ENCODE measurements at regions not wholly inside any gene's neighbourhood (a gene's known extent, or its start where the extent isn't known, plus 50 kb on each side); places are given as distances from the start of the nearest gene placed in this dataset.
"Not testable (repeated sequence)": the region's sequence is repeated elsewhere in the genome, so short reads cannot be mapped to it uniquely, and the experiment has no call there.

DNA sequence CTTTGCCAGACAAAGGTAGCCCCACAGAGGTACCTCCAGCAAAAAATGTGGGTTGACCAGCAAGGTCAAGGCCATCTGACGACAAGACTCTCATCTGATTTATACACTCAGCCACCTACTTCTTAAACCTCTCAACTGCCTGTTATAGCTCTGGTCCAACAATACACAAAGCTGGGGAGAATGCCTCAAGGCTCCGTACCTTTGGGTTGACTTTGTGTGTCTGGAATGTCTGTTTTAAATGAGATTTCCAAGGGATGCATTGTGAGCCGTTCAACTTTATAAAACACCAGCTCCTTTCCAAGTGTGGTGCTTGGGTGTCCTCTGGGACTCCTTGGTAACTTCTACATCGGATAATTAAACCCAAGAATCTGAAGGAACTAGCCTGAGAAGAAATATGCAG is 167.0 kb upstream of the RPL34 start:
- Mint-ChIP-seq H3K4me3 (no peak overlapping the region), H3K27ac (no peak overlapping the region), H3K9me3 (ENCODE audit: insufficient read depth) (no peaks in the 10 kb centered on the region), H3K4me1 (ENCODE audit: low read depth) (peaks cover 7% of the 10 kb centered on the region), H3K36me3 (ENCODE audit: low read depth) (no peaks in the 10 kb centered on the region), H3K27me3 (ENCODE audit: low read depth) (peaks cover 17% of the 10 kb centered on the region)
- no peak for DNase-seq
- ATAC-seq: no peak
- ChIA-PET CTCF (no interaction called here), POLR2A (no interaction called here)

DNA sequence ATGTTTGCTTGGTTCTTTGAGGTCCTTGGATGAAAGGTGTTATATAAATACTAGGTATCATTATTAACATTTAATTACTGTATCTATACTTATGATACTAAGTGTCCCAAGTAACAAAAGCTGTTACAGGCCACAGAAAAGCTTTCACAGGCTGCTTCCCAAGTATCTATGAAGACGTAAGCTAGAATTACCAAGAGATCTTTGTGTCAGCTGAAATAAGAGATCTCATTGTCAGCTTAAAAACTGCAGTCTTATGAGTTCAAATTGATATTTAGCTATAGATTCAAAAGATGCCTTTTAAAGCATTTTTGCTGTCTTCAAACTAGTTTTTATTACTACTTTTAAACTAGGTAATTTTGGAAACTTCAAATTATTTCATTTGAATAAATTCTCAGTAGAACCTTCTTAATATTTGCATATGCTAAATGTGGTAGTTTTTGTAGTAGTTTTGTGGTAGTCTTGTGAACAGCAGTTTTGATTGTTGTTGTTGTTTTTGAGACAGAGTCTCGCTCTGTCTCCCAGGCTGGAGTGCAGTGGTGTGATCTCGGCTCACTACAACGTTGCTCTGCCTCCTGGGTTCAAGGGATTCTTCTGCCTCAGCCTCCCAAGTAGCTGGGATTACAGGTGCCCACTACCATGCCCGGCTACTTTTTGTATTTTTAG is 170.0 kb upstream of the RPL34 start:
- ChIA-PET CTCF (interaction anchor here (0.9 to 1.0 kb wide), 2 partner anchors 10 to 83 kb away, joined by 3 read pairs; no protein-coding TSS in a partner anchor), POLR2A (no interaction called here)
- Mint-ChIP-seq H3K27me3 (ENCODE audit: low read depth) (peaks cover 15% of the 10 kb centered on the region), H3K9me3 (ENCODE audit: insufficient read depth) (no peaks in the 10 kb centered on the region), H3K4me3 (no peak overlapping the region), H3K27ac (no peak overlapping the region), H3K4me1 (ENCODE audit: low read depth) (peaks cover 7% of the 10 kb centered on the region), H3K36me3 (ENCODE audit: low read depth) (no peaks in the 10 kb centered on the region)
- no peak for ATAC-seq
- DNase-seq: no peak

- Mint-ChIP-seq H3K27ac (no peak overlapping the region), H3K9me3 (ENCODE audit: insufficient read depth) (no peaks in the 10 kb centered on the region), H3K4me3 (no peak overlapping the region), H3K27me3 (ENCODE audit: low read depth) (peaks cover 7% of the 10 kb centered on the region), H3K4me1 (ENCODE audit: low read depth) (peaks cover 7% of the 10 kb centered on the region), H3K36me3 (ENCODE audit: low read depth) (no peaks in the 10 kb centered on the region)
- CTCF ChIA-PET: interaction anchor here (1.6 kb wide), 1 partner anchor 124 kb away, joined by 3 read pairs; no protein-coding TSS in a partner anchor
- POLR2A ChIA-PET: interaction anchor here (1.6 kb wide), 1 partner anchor 18 kb away, joined by 6 read pairs; no protein-coding TSS in a partner anchor
- DNase-seq (no peak), ATAC-seq (no peak)
These were observed 171.2 kb upstream of the RPL34 start for GRCh38 chr4:108449129-108449528.

DNA sequence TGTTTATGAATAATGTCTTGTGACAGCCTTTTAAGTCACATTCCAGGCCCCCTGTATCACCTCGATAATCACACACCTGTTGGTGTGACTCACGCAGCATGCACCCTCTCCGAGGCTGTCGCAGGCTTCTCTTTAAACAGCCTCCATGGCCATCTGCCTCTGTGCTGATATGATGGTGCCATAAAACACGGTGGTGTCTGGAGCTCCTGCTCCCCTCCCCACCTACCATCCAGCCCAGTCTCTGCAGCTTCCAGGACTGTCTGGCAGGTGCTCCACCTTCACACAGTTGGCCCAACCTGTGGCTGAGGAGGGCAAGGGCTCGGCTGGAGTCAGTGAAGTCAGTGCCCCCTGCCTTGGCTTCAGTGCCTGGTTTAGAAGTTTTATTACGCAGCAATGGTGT is 173.8 kb upstream of the RPL34 start:
- H3K27me3 Mint-ChIP-seq (ENCODE audit: low read depth): no peaks in the 10 kb centered on the region
- ChIA-PET CTCF (interaction anchor here (0.8 kb wide), 1 partner anchor 53 kb away, joined by 3 read pairs; no protein-coding TSS in a partner anchor), POLR2A (no interaction called here)
- no peaks in the 10 kb centered on the region for H3K9me3 Mint-ChIP-seq (ENCODE audit: insufficient read depth)
- H3K36me3 Mint-ChIP-seq (ENCODE audit: low read depth): peaks cover 9% of the 10 kb centered on the region
- ATAC-seq (no peak), DNase-seq (no peak)
- H3K27ac Mint-ChIP-seq: no peak overlapping the region
- H3K4me1 Mint-ChIP-seq (ENCODE audit: low read depth): peaks cover 12% of the 10 kb centered on the region
- no peak overlapping the region for H3K4me3 Mint-ChIP-seq

DNA sequence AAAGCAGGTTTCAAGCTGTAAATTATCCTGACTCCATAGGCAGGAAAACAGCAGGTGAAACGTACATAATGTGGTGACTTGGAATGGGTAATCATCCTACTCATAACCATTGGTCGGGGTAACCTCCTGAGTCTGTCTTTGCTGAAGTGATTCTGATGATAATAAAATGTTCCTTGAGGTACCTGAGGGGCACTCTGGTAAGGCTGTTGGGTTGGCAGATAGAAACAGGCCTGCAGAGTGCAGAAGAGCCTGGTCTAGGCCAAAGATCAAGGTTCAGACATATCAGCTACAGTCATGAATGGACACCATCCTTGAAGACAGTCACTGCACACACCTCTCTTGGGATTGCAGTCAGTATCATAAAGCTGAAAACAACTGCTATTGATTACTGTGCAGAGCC is 174.7 kb upstream of the RPL34 start:
- no peak for ATAC-seq
- no peaks in the 10 kb centered on the region for H3K27me3 Mint-ChIP-seq (ENCODE audit: low read depth)
- ChIA-PET POLR2A (no interaction called here), CTCF (interaction anchor here (0.8 to 1.1 kb wide), 2 partner anchors 13 to 52 kb away, joined by 3 read pairs; no protein-coding TSS in a partner anchor)
- no peaks in the 10 kb centered on the region for H3K9me3 Mint-ChIP-seq (ENCODE audit: insufficient read depth)
- peaks cover 10% of the 10 kb centered on the region for H3K36me3 Mint-ChIP-seq (ENCODE audit: low read depth)
- peaks cover 13% of the 10 kb centered on the region for H3K4me1 Mint-ChIP-seq (ENCODE audit: low read depth)
- no peak overlapping the region for H3K27ac Mint-ChIP-seq
- no peak overlapping the region for H3K4me3 Mint-ChIP-seq
- no peak for DNase-seq

GRCh38 chr4:108443585-108443984 is 176.8 kb upstream of the RPL34 start:
- H3K4me3 Mint-ChIP-seq: no peak overlapping the region
- no peak for DNase-seq
- no peak overlapping the region for H3K27ac Mint-ChIP-seq
- POLR2A ChIA-PET: no interaction called here
- ATAC-seq: no peak
- peaks cover 17% of the 10 kb centered on the region for H3K36me3 Mint-ChIP-seq (ENCODE audit: low read depth)
- peaks cover 3% of the 10 kb centered on the region for H3K9me3 Mint-ChIP-seq (ENCODE audit: insufficient read depth)
- peaks cover 17% of the 10 kb centered on the region for H3K4me1 Mint-ChIP-seq (ENCODE audit: low read depth)
- peaks cover 2% of the 10 kb centered on the region for H3K27me3 Mint-ChIP-seq (ENCODE audit: low read depth)
- CTCF ChIA-PET: no interaction called here

- H3K4me1 Mint-ChIP-seq (ENCODE audit: low read depth): peaks cover 32% of the 10 kb centered on the region
- peak overlapping the region; percentile 85 for H3K27ac Mint-ChIP-seq
- H3K27me3 Mint-ChIP-seq (ENCODE audit: low read depth): peaks cover 3% of the 10 kb centered on the region
- H3K36me3 Mint-ChIP-seq (ENCODE audit: low read depth): peaks cover 1% of the 10 kb centered on the region
- H3K9me3 Mint-ChIP-seq (ENCODE audit: insufficient read depth): no peaks in the 10 kb centered on the region
- peak overlapping the region; percentile 29 for H3K4me3 Mint-ChIP-seq
- ATAC-seq (peak; percentile 84), DNase-seq (peak; percentile 65)
- ChIA-PET CTCF (no interaction called here), POLR2A (no interaction called here)
These were observed 186.5 kb upstream of the RPL34 start for GRCh38 chr4:108433832-108434231.

GRCh38 chr4:108433394-108433793 is 187.0 kb upstream of the RPL34 start:
- POLR2A ChIA-PET; H3K27me3 Mint-ChIP-seq (ENCODE audit: low read depth); CTCF ChIA-PET; ATAC-seq; H3K9me3 Mint-ChIP-seq (ENCODE audit: insufficient read depth); H3K36me3 Mint-ChIP-seq (ENCODE audit: low read depth); DNase-seq: not testable (repeated sequence)
- Mint-ChIP-seq H3K27ac (peak overlapping the region; percentile 85), H3K4me3 (peak overlapping the region; percentile 29), H3K4me1 (ENCODE audit: low read depth) (peaks cover 32% of the 10 kb centered on the region)

DNA sequence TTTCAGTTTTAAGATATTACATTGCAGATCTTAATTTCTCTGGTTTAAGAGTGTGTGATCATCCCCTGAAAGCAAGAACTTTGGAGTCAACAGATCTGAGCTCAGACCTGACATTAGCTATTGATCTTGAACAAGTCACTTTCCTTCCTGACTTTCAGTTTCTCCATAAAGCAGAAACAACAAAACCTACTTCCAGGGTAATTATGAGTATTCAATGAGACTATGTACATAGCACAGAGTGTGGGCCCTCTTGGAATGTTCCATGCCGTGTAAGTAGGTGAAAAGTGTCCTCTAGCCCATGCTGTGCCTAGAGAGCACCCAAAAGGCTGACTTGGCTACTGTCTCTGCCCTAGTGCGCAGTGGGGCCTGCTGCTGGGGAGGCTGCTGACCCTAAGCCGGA is 188.0 kb upstream of the RPL34 start:
- Mint-ChIP-seq H3K27me3 (ENCODE audit: low read depth) (no peaks in the 10 kb centered on the region), H3K36me3 (ENCODE audit: low read depth) (peaks cover 2% of the 10 kb centered on the region), H3K4me1 (ENCODE audit: low read depth) (peaks cover 39% of the 10 kb centered on the region), H3K4me3 (no peak overlapping the region), H3K27ac (peak overlapping the region; percentile 28), H3K9me3 (ENCODE audit: insufficient read depth) (no peaks in the 10 kb centered on the region)
- DNase-seq: no peak
- peak; percentile 10 for ATAC-seq
- ChIA-PET CTCF (interaction anchor here (0.9 to 1.5 kb wide), 6 partner anchors 13 to 86 kb away, joined by 3 to 5 read pairs (median 3); no protein-coding TSS in a partner anchor), POLR2A (interaction anchor here (1.5 kb wide), 1 partner anchor 77 kb away, joined by 4 read pairs; no protein-coding TSS in a partner anchor)

DNA sequence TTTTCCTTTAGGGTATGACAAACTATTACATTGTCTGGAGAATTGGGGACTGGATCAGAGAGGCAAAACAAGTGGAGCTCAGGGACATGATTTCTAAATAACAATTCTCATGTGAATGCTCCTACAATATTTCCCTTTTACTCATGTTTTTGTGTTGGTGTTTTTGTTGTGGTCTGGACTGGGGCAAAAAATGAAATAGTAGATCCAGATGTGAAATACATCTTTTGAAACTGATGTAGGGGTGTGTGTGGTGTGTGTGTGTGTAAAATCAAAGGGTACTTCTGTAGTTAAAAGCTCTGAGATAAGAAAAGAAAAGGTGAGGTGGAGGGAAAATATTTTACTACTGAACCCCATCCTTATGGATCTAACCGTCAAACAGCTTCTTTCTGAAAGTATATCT is 188.4 kb upstream of the RPL34 start:
- ATAC-seq (no peak), DNase-seq (no peak)

DNA sequence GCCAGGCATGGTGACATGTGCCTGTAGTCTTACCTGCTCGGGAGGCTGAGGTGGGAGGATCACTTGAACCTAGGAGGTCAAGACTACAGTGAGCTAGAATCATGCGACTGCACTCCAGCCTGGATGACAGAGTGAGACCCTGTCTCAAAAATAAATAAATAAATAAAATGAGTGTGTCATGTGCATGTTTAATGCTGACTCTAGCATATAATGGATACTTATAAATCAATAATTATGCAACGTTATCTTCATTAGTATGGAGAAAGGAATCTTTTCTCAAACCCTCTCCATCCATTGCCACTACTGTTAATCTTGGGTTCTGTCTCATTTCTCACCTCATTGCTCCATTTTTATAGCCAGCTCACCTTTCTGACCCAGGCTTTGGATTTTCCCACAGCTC is 189.5 kb upstream of the RPL34 start:
- Mint-ChIP-seq H3K36me3 (ENCODE audit: low read depth) (peaks cover 2% of the 10 kb centered on the region), H3K4me1 (ENCODE audit: low read depth) (peaks cover 46% of the 10 kb centered on the region), H3K27me3 (ENCODE audit: low read depth) (no peaks in the 10 kb centered on the region), H3K27ac (no peak overlapping the region), H3K9me3 (ENCODE audit: insufficient read depth) (no peaks in the 10 kb centered on the region), H3K4me3 (no peak overlapping the region)
- ChIA-PET POLR2A (no interaction called here), CTCF (interaction anchor here (1.2 to 1.5 kb wide), 2 partner anchors 11 to 37 kb away, joined by 3 to 5 read pairs; no protein-coding TSS in a partner anchor)
- ATAC-seq (no peak), DNase-seq (no peak)

More for the DNA sequence above, 188.4 kb upstream of the RPL34 start:
- ChIA-PET CTCF (interaction anchor here (0.9 to 1.5 kb wide), 7 partner anchors 12 to 86 kb away, joined by 3 to 5 read pairs (median 3); no protein-coding TSS in a partner anchor), POLR2A (interaction anchor here (1.5 kb wide), 1 partner anchor 76 kb away, joined by 4 read pairs; no protein-coding TSS in a partner anchor)
- H3K4me3 Mint-ChIP-seq: no peak overlapping the region
- H3K27ac Mint-ChIP-seq: peak overlapping the region; percentile 33
- peaks cover 39% of the 10 kb centered on the region for H3K4me1 Mint-ChIP-seq (ENCODE audit: low read depth)
- no peaks in the 10 kb centered on the region for H3K9me3 Mint-ChIP-seq (ENCODE audit: insufficient read depth)
- peaks cover 2% of the 10 kb centered on the region for H3K36me3 Mint-ChIP-seq (ENCODE audit: low read depth)
- no peaks in the 10 kb centered on the region for H3K27me3 Mint-ChIP-seq (ENCODE audit: low read depth)

DNA sequence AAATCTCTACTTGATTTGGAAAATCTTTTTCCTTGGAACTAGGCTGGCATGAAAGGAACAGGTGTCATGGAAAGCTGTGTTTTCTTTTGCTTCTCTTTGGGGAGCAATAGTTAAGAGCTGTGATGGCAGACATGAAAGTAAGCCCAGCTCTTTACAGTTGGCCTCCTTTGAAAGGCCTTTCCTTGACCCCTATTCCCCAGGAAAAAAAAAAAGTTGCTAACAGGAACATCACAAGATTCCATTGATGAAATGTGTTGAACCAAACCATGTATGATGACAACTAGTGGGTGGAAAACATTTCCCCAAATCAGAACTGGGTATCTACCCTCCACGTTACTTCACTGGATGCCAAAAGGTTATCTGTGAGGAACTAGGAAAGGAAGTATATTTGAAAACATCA is 190.7 kb upstream of the RPL34 start:
- ATAC-seq (no peak), DNase-seq (no peak)
- Mint-ChIP-seq H3K27ac (no peak overlapping the region), H3K9me3 (ENCODE audit: insufficient read depth) (no peaks in the 10 kb centered on the region), H3K4me1 (ENCODE audit: low read depth) (peaks cover 42% of the 10 kb centered on the region), H3K36me3 (ENCODE audit: low read depth) (peaks cover 2% of the 10 kb centered on the region), H3K27me3 (ENCODE audit: low read depth) (no peaks in the 10 kb centered on the region), H3K4me3 (no peak overlapping the region)
- POLR2A ChIA-PET: no interaction called here
- CTCF ChIA-PET: interaction anchor here (0.7 kb wide), 1 partner anchor 149 kb away, joined by 3 read pairs; no protein-coding TSS in a partner anchor
